Brain microvascular endothelial cell (primary cell): ENCODE measurements at regions not wholly inside any gene's neighbourhood (a gene's known extent, or its start where the extent isn't known, plus 50 kb on each side); places are given as distances from the start of the nearest gene placed in this dataset.

Source experiments
- DNase-seq: peaks from one replicate; pipeline ENCODE4 v3.0.0-alpha.2; 2020
- H3K27ac ChIP-seq: fragments of 250-450 bp; sonication (Bioruptor Pico); 2 replicates; pipeline ENCODE4 v1.5.1; 2020; ENCODE audit warnings: mild to moderate bottlenecking, moderate library complexity
- H3K27me3 ChIP-seq: fragments of 250-450 bp; sonication (Bioruptor Pico); replicated peaks from 2 replicates; pipeline ENCODE4 v1.5.1; 2020; ENCODE audit warnings: mild to moderate bottlenecking
- H3K36me3 ChIP-seq: fragments of 250-450 bp; sonication (Bioruptor Pico); replicated peaks from 2 replicates; pipeline ENCODE4 v1.5.1; 2020; ENCODE audit warnings: mild to moderate bottlenecking
- H3K4me3 ChIP-seq: 2 replicates; pipeline ENCODE4 v1.5.1; 2011; ENCODE audit warnings: low read depth, mild to moderate bottlenecking, control low read depth, low read length, moderate library complexity
- in situ Hi-C: cut with HindIII; loops from 2 replicates; pipeline ENCODE4 v1.10.0; 2017; ENCODE audit warnings: low sequenced_read_pairs, low pct_ligation_motif_present
- TF ChIP-seq, protein P1 (sequence below): IDR thresholded peaks from 2 replicates; pipeline ENCODE4 v1.5.1; 2011; ENCODE audit warnings: low read depth, mild to moderate bottlenecking, moderate library complexity, low read length, control low read depth, inconsistent platforms; ENCODE audit errors: missing control alignments

DNA sequence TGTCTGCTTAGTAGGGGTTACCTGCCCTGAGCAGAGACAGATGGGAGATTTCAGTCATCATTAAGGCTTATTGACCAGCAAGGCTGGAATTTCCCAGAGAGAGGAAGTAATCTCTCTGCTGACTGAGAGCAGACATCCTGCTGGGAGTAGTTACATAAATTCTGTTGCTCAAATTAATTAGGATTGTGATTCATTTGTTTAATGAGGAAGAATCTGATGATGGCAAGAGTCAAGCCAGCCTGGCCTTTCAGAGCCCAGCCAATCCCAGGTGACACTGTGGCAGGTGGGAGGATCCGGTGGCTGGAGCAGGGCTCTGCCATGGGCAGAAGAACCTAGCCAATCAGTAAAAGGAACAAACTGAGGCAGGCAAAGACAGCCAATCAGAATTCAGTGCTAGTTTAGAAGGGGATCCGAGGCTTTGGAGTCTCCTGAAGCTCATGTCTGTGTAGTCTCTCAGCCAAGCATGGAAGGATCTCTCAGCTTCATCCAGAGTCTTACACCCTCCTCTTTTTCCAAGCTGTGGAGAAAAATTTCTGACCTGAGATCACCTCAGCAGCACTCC lies 61.2 kb upstream of the CHST1 start:
- Histone ChIP-seq H3K27me3 (no peaks in the 10 kb centered on the region), H3K36me3 (no peaks in the 10 kb centered on the region), H3K4me3 (no peak overlapping the region), H3K27ac (no peak overlapping the region)
- in situ Hi-C loops = no loop called here
- TF ChIP-seq, protein P1, sequence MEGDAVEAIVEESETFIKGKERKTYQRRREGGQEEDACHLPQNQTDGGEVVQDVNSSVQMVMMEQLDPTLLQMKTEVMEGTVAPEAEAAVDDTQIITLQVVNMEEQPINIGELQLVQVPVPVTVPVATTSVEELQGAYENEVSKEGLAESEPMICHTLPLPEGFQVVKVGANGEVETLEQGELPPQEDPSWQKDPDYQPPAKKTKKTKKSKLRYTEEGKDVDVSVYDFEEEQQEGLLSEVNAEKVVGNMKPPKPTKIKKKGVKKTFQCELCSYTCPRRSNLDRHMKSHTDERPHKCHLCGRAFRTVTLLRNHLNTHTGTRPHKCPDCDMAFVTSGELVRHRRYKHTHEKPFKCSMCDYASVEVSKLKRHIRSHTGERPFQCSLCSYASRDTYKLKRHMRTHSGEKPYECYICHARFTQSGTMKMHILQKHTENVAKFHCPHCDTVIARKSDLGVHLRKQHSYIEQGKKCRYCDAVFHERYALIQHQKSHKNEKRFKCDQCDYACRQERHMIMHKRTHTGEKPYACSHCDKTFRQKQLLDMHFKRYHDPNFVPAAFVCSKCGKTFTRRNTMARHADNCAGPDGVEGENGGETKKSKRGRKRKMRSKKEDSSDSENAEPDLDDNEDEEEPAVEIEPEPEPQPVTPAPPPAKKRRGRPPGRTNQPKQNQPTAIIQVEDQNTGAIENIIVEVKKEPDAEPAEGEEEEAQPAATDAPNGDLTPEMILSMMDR = no peak
- no peak for DNase-seq

DNA sequence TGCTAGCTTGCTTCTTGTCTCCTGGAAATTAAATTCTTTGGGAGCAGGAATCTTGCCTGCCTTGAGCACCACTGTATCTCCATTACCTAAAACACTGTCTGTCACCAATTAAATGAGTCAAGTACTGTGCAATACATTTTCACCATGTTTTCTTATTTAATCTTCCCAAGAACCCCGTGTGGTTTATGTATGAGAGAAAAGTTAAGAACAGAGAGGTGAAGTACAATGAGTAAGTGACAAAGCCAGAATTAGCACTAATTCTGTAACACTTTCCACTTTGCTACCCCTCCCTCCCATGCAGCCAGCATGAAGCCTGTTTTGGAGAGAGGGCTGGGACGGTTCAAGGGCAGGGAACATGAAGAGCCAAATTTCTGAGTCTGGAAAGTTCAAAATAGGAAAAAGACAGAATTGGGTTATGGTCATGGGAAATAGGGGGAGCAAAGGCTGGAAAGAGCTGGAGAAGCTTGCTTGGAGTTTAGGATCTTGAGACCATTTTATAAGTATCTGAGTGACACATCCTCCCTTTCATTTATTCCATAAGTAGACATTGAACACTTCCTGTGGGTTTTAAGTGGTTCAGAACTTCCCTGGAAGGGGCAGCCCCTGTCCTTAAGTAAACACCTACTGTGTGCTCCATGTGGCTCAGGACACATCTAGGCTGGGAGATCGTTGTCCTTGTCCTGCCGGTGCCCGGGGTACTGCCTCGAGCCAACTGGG lies 60.5 kb upstream of the CHST1 start:
- no peak for DNase-seq
- H3K36me3 ChIP-seq = no peaks in the 10 kb centered on the region
- TF ChIP-seq, protein P1 = no peak
- H3K4me3 ChIP-seq = no peak overlapping the region
- no peak overlapping the region for H3K27ac ChIP-seq
- no peaks in the 10 kb centered on the region for H3K27me3 ChIP-seq
- in situ Hi-C loops = no loop called here

GRCh38 chr11:45725121-45725520 lies 59.7 kb upstream of the CHST1 start:
- in situ Hi-C loops = no loop called here
- H3K27me3 ChIP-seq = no peaks in the 10 kb centered on the region

GRCh38 chr11:45724153-45724552 lies 58.7 kb upstream of the CHST1 start:
- no peak for DNase-seq
- H3K36me3 ChIP-seq = no peaks in the 10 kb centered on the region
- H3K4me3 ChIP-seq = no peak overlapping the region
- H3K27ac ChIP-seq = no peak overlapping the region
- TF ChIP-seq, protein P1 = no peak
- no peaks in the 10 kb centered on the region for H3K27me3 ChIP-seq
- in situ Hi-C loops = no loop called here

More at GRCh38 chr11:45725121-45725520, 59.7 kb upstream of the CHST1 start:
- TF ChIP-seq, protein P1 = no peak
- DNase-seq = no peak
- H3K36me3 ChIP-seq = no peaks in the 10 kb centered on the region
- H3K27ac ChIP-seq = no peak overlapping the region
- H3K4me3 ChIP-seq = no peak overlapping the region

- TF ChIP-seq, protein P1 = no peak
- Histone ChIP-seq H3K36me3 (no peaks in the 10 kb centered on the region), H3K27ac (no peak overlapping the region), H3K27me3 (no peaks in the 10 kb centered on the region), H3K4me3 (no peak overlapping the region)
- no peak for DNase-seq
- in situ Hi-C loops = no loop called here
These were observed 58.0 kb upstream of the CHST1 start for GRCh38 chr11:45723397-45723796.
